Adrenal gland (tissue), 5 donors: ENCODE measurements at regions not wholly inside any gene's neighbourhood (a gene's known extent, or its start where the extent isn't known, plus 50 kb on each side); places are given as distances from the start of the nearest gene placed in this dataset.

Experiments used
- CTCF ChIP-seq, 6 experiments: fragments of 450-650 bp in 4 of 6; fragments of 200-600 bp in 2 of 6; sonication (generic) in 1 of 6; IDR thresholded peaks; 1 replicate in 5 of 6; 2 replicates in 1 of 6; pipeline versions ENCODE4 v1.5.1 to v1.8.0; 2016 to 2021; ENCODE audit warnings: antibody characterized with exemption in 6 of 6, mild to moderate bottlenecking in 2 of 6, moderate library complexity in 1 of 6
- POLR2A ChIP-seq, 2 donors: fragments of 450-650 bp; IDR thresholded peaks; one replicate each; pipeline ENCODE4 v1.6.1; 2017; ENCODE audit warnings: antibody characterized with exemption in 2 of 2, mild to moderate bottlenecking in 2 of 2, moderate library complexity in 1 of 2
- donor health status: DM: no; HTN: no; CAD: no.

- TF ChIP-seq CTCF (IDR thresholded peaks at IDR 0.05) (no peak), POLR2A (IDR thresholded peaks at IDR 0.05) (no peak)
Measured at GRCh38 chr4:188201851-188202250, 62.6 kb downstream of the TRIML1 start.
